ENCODE measurements at regions not wholly inside any gene's neighbourhood (a gene's known extent, or its start where the extent isn't known, plus 50 kb on each side); places are given as distances from the start of the nearest gene placed in this dataset.

- no peak for DNase-seq
Observed at GRCh38 chr12:98224584-98225221, 290.7 kb upstream of the TMPO start.

- no peak for DNase-seq
Observed at GRCh38 chr12:98227162-98227561, 288.2 kb upstream of the TMPO start.

- DNase-seq: peak; percentile 14
Observed at GRCh38 chr12:98228683-98229539, 286.5 kb upstream of the TMPO start.

GRCh38 chr12:98229540-98229924 lies 285.9 kb upstream of the TMPO start:
- no peak for DNase-seq

GRCh38 chr12:98232753-98233390 lies 282.5 kb upstream of the TMPO start:
- DNase-seq: no peak

- no peak for DNase-seq
Observed at GRCh38 chr12:98235301-98235700, 280.1 kb upstream of the TMPO start.

- DNase-seq: no peak
Observed at GRCh38 chr12:98238515-98239130, 276.8 kb upstream of the TMPO start.

- DNase-seq: no peak
Observed at GRCh38 chr12:98243190-98243589, 272.2 kb upstream of the TMPO start.

GRCh38 chr12:98244136-98244535 lies 271.3 kb upstream of the TMPO start:
- DNase-seq: no peak

- DNase-seq: no peak
Observed at GRCh38 chr12:98253207-98254037, 262.0 kb upstream of the TMPO start.

- no peak for DNase-seq
Observed at GRCh38 chr12:98256830-98257229, 258.6 kb upstream of the TMPO start.

GRCh38 chr12:98259693-98260092 lies 255.7 kb upstream of the TMPO start:
- no peak for DNase-seq

- DNase-seq: no peak
Observed at GRCh38 chr12:98260276-98260675, 255.1 kb upstream of the TMPO start.

- no peak for DNase-seq
Observed at GRCh38 chr12:98262902-98263301, 252.5 kb upstream of the TMPO start.

- DNase-seq: no peak
Observed at GRCh38 chr12:98274430-98275130, 240.8 kb upstream of the TMPO start.

- DNase-seq: no peak
Observed at GRCh38 chr12:98275131-98275475, 240.3 kb upstream of the TMPO start.

- DNase-seq: no peak
Observed at GRCh38 chr12:98280152-98280551, 235.2 kb upstream of the TMPO start.

- no peak for DNase-seq
Observed at GRCh38 chr12:98280621-98281020, 234.8 kb upstream of the TMPO start.

- no peak for DNase-seq
Observed at GRCh38 chr12:98291828-98292227, 223.6 kb upstream of the TMPO start.

GRCh38 chr12:98294051-98294805 lies 221.2 kb upstream of the TMPO start:
- DNase-seq: no peak

GRCh38 chr12:98295681-98296080 lies 219.7 kb upstream of the TMPO start:
- DNase-seq: no peak
